GM19025 (cell line): ENCODE measurements at regions not wholly inside any gene's neighbourhood (a gene's known extent, or its start where the extent isn't known, plus 50 kb on each side); places are given as distances from the start of the nearest gene placed in this dataset.
"Not testable (repeated sequence)": the region's sequence is repeated elsewhere in the genome, so short reads cannot be mapped to it uniquely, and the experiment has no call there.

Source experiments
- ATAC-seq: cut with Tn5 transposase; IDR thresholded peaks from one replicate; pipeline ENCODE4 v1.9.1; 2021; ENCODE audit warnings: mild to moderate bottlenecking, low read depth, moderate library complexity; ENCODE audit not compliant: unreplicated experiment

DNA sequence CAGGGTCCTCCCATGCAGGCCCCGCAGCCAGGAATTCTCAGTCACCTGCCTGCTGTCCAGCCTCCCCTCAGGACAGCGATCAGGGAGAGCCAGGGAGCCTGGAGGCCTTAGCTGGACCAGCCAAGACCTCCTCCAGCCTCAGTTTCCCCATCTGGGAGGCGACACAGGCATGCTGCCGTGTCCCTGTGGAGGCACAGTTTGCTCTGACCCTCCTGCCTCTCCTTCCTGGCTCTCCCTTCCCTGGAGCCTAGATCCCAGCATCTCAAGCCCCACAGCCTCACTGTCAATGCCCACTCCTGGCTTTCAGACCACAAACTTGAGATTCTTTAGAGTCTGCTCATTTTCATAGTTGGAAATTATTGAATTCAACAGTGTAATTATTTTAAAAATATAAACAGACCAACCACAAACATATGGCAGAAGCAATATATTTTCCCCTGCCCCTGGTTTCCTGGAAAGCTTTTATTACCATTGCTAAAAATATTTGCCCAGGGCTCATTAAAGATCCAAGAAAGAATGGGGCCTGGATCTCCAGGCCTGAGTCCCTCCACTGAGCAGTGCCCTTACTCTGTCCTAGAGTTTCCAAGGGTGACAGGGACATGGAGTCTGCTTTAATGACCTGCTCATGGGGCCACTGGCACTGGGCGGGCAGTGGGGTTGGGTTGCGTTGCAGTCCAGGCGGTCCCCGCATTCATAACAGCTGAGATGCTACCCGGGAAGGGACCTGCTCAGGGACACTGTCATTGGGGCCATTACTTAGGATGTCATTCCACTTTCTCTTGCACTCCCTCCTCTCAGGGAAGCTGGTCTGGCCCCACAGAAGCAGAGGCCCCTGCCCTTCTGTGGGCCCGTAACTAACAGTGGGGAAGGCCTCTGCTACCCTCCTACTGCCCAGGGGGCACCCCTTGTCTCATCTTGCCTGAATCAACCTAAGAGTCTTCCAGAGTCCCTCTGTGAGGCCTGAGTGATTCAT, 81.6 kb upstream of the CHST15 start:
- no peak for ATAC-seq

DNA sequence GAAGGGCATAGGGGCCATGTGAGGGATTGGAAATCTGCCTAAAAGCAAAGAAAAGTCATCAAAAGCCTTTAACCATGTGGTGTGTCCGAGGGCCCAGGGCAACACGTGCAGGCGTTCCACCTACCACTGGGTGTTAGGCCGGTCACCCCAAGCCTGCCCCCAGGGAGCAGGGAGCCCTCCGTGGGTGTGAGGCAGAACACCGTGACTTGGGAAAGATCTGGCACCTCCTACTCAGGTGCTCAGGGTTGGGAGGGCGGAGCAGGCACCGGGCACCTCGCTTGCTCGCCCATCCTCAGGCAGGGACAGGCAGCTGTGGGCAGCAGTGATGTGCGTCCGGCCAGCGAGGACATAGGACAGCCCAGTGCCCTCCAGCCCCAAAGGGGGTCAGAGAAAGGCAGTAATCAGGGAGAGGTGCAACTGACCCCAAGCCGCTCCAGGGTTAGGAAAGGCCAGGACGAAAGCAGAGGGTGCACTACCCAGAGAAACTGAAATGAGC, 80.7 kb upstream of the CHST15 start:
- no peak for ATAC-seq

DNA sequence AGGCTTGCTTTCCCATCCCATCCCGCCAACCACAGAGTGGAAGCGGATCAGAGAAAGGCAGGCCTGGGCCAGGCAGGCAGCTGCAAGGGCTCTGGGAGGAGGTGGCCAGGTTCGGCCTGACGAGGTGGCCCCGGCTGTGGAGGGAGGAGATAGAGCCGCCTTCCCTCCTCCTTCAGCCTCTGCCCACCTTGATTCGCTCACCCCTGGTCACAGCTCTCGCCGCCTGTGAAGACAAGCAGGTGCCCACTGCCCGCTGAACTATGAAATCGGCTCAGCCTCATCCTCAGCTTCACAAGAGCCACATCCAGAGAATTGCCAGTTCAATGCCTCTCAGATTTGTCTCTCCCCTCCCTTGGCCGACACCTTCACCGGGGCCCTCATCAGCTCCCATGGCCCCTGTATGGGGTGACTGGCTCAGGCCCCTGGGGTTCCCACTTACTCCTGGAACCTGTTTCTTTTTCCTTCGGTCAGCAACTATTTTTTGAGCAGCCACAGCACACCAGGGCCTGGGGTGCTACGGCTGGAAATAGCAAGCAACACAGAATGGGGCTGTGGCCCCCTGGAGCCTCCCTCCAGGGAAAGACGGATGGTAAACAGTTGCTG, 80.0 kb upstream of the CHST15 start:
- ATAC-seq = no peak

DNA sequence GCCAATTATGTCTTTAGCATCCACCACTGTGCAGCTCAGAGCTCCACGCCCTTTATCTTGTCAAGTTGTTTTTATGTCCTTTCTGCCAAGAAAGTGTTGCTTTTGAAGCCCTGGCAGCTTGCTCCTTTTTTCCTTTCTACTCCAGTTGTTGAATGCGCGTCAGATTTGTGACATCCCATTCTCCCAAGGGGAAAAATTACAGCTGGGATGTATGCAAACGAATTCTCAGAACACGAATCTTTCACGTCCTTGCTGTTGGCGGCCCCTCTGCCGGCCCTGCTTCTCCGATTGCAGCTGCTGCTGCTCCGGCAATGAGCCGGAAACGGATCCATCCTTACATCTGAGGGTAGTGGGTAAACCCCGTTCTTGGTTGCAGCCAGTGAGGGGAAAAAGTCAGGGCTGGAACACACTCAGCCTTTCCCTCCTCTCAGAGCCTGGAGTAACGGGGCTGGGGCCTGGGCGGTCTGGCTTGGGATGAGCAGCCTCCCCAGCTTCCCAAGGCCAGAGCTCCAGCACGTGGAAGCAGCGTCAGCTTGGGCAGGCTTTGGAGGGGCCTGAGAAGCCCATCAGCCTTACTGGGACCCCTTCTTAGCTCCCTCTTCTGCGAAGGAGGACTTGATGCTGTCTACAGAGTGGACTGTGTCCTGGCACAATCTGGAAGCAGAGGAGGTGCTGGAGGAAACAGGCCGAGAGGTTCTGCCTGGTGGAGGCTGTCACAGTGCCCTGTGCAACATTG, 79.0 kb upstream of the CHST15 start:
- ATAC-seq = no peak

GRCh38 chr10:124171561-124171960, 78.2 kb upstream of the CHST15 start:
- no peak for ATAC-seq

DNA sequence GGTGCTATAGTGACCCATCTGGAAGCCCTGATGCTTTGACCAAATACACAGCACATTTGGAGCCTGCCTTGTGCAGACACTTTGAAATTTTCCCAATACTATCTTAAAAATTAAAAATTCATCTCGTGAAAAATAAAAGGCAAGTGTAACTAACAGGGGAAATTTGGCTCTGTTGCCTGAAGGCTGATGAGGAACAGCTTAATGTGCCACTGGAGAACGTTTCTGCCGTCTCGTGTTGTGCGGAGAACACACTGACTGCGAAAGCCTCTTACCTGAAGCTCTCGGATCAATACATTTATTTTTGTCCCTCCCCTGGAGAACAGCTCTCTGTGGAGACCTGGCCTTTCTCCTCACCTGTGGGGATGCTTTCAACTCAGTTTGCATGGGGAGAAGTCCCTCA, 77.2 kb upstream of the CHST15 start:
- ATAC-seq = no peak

DNA sequence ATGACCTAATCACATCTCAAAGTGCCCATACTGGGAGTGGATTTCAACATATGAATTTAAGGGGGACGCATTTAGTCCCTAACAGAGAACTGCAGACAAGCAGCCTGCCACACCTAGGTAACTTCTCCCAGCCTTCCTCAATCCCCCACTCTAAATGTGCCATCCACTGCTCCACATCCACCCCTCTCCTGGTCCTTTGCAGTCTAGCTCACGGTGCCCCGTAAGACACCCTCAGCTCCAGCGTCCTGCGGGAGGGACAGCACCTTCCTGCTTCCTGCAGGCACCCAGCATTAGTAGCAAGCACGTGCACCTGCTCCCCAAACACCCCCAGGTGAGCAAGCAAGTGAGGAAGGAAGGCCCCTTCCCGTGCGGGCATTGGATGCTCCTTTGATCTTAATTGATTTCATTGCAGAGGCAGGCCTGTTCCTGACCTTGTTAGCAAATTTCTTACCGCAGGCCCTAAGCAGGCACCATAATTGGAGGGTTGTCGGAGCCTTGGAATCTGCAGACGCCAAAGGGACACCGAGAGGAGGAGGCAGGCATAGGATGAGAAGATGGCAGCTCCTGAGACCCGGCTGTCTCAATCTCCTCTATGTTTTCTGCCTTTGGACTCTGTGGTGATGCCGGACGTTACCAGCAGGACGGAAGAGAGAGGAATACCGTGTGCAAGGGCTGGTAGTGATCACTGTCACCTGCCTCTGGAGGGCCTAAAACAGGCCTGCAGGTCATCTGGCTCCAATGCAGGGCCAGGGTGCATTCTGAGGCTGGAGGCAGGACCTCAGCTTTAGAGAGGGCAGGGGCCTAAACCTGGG, 75.8 kb upstream of the CHST15 start:
- ATAC-seq = no peak

GRCh38 chr10:124168581-124168980, 75.2 kb upstream of the CHST15 start:
- ATAC-seq = no peak

DNA sequence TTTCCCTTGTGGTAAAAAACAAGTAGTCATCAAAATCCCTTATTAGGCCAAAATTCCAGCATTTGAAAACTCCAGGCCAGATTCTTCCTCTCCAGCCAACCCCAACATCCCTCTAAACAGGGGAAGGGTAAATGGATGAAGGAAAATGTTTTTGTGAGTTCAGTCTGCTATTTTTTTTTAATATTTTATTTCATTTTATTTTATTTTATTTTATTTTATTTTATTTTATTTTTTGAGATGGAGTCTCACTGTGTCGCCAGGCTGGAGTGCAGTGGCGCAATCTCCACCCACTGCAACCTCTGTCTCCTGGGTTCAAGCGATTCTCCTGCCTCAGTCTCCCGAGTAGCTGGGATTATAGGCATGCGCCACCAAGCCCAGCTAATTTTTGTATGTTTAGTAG, 74.5 kb upstream of the CHST15 start:
- ATAC-seq = not testable (repeated sequence)

GRCh38 chr10:124166431-124167125, 73.2 kb upstream of the CHST15 start:
- no peak for ATAC-seq

- no peak for ATAC-seq
These were observed 72.4 kb upstream of the CHST15 start for GRCh38 chr10:124165827-124166226.

DNA sequence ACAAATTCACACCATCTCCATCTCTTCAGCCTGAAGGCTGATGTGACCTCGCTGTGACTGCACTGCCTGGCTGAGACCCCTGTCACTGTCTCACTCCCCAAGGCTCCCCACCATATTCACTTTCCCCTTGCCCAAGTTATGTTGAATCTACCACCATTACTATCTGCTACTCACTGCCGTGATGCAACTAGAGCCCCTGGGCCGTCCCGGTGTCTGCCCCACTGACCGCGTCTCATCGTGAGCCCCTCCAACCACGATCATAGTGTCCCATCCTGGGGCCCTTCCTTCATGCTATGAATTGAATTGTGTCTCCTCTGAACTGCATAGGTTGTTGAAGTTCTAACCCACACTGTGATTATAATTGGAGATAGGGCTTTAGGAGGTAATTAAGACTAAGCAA, 71.9 kb upstream of the CHST15 start:
- no peak for ATAC-seq

DNA sequence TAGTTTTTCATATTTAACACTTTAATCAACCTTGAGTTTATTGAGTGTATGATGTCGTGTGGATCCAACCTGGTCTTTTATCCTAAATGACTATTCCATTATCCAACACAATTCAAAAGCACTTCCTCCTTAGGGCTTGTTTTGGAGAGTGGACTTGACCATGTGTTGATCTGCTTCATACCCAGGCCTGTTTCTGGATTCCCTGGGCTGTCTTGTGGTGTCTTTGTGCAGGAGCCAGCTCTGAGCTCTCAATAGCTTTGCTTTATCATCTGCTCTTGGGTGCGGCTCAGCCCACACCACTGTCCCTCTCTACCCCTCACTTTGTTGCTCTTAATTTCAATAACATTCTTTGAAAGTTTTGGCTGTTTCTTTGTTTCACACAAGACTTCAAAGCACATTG, 70.9 kb upstream of the CHST15 start:
- ATAC-seq = no peak

- no peak for ATAC-seq
These were observed 69.5 kb upstream of the CHST15 start for GRCh38 chr10:124162774-124163354.

- no peak for ATAC-seq
These were observed 68.7 kb upstream of the CHST15 start for GRCh38 chr10:124162136-124162535.

DNA sequence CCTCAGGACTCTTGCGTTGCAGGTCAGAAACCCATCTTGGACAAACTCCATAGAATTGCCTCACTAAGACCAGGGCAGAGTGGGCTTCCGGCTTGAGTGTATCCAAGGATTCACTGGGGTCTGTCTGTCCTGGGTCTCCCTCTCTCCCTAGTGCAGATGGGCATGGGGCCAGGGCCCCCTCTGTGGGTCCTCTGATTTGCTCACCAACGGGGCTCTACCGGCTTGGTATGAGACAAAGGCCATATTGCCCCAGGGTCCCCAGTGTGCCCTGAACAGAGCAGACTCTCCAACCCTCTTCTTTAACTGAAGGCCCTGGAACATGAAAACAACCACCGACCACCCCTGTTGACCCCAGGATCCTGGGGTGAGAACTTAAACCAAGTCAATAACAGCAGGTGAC, 68.2 kb upstream of the CHST15 start:
- no peak for ATAC-seq

DNA sequence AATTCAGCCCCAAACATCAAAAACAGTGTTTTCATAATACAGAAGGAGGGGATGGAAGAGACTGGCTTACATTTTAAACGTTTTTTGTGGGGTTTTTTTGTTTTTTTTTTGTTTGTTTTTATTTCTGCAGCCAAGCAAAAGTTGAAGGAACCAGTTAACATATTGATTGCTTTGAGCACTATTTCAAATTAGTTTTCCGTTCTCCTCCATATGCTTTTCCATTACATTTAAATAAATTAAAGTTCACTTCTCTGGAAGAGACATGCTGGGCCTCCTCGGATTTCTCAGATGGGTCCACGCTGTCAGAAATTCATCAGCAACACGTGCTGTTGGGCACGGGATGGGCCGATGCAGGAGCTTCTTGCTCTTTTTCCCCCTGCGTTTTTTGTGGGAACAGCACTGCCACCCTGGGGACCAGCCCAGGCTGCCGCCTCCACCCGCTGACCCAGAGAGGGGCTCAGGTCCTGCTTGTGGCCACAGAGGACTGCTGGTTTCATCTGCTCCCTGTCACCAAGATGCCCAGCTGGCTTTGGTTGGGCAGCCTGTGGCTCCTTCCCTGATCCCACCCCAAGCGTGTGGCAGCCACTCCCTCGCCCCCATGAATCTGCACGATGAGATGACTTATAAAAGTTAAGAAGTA, 67.7 kb upstream of the CHST15 start:
- no peak for ATAC-seq

DNA sequence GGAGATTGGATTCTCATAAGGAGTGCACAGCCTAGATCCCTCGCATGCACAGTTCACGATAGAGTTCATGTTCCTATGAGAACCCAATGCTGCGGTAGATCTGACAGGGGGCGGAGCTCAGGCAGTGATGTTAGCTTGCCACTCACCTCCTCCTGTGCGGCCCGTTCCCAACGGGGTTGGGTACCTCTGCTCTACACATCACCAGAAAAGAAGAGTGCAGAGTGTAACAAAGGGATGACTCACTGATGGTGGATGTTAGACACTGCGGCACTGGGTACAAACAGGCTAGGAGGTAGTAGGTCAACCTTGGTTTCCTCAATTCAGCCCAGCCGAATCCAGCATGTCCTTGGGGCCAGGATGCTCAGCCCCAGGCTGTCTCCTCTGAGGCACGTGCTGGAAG, 66.8 kb upstream of the CHST15 start:
- no peak for ATAC-seq

GRCh38 chr10:124159153-124159552, 65.8 kb upstream of the CHST15 start:
- no peak for ATAC-seq
